HS-27A (cell line): ENCODE measurements at regions not wholly inside any gene's neighbourhood (a gene's known extent, or its start where the extent isn't known, plus 50 kb on each side); places are given as distances from the start of the nearest gene placed in this dataset.

Experiments
- DNase-seq: peaks from one replicate; pipeline ENCODE4 v3.0.0-alpha.2; 2012; ENCODE audit warnings: low read depth, missing footprints

GRCh38 chr1:101152633-101153032 is 84.2 kb upstream of the S1PR1 start:
- DNase-seq, result no peak

- no peak for DNase-seq
These were observed 85.5 kb upstream of the S1PR1 start for GRCh38 chr1:101151286-101151685.

GRCh38 chr1:101150670-101151069 is 86.1 kb upstream of the S1PR1 start:
- no peak for DNase-seq

GRCh38 chr1:101150266-101150665 is 86.6 kb upstream of the S1PR1 start:
- no peak for DNase-seq

- DNase-seq, result no peak
These were observed 87.8 kb upstream of the S1PR1 start for GRCh38 chr1:101148980-101149379.

GRCh38 chr1:101147381-101147780 is 89.4 kb upstream of the S1PR1 start:
- no peak for DNase-seq

GRCh38 chr1:101145449-101145820 is 91.4 kb upstream of the S1PR1 start:
- DNase-seq, result no peak

- no peak for DNase-seq
These were observed 92.0 kb upstream of the S1PR1 start for GRCh38 chr1:101144671-101145448.

- no peak for DNase-seq
These were observed 94.6 kb upstream of the S1PR1 start for GRCh38 chr1:101142244-101142643.

- no peak for DNase-seq
These were observed 95.4 kb upstream of the S1PR1 start for GRCh38 chr1:101141376-101141775.

GRCh38 chr1:101139821-101140718 is 96.7 kb upstream of the S1PR1 start:
- no peak for DNase-seq

GRCh38 chr1:101139130-101139529 is 97.7 kb upstream of the S1PR1 start:
- DNase-seq, result no peak

GRCh38 chr1:101137144-101138126 is 99.4 kb upstream of the S1PR1 start:
- peak; percentile 23 for DNase-seq

GRCh38 chr1:101136739-101137138 is 100.1 kb upstream of the S1PR1 start:
- peak; percentile 15 for DNase-seq

- DNase-seq, result no peak
These were observed 100.5 kb upstream of the S1PR1 start for GRCh38 chr1:101136271-101136670.

- DNase-seq, result no peak
These were observed 101.3 kb upstream of the S1PR1 start for GRCh38 chr1:101135526-101135925.

- DNase-seq, result no peak
These were observed 105.5 kb upstream of the S1PR1 start for GRCh38 chr1:101131239-101131843.

- no peak for DNase-seq
These were observed 105.1 kb upstream of the DPH5 start for GRCh38 chr1:101130673-101131072.

GRCh38 chr1:101128846-101129245 is 103.3 kb upstream of the DPH5 start:
- no peak for DNase-seq

GRCh38 chr1:101128211-101128727 is 102.7 kb upstream of the DPH5 start:
- DNase-seq, result no peak

GRCh38 chr1:101124405-101124804 is 98.8 kb upstream of the DPH5 start:
- no peak for DNase-seq
